Neuronal stem cell (in vitro differentiated cells): ENCODE measurements at regions not wholly inside any gene's neighbourhood (a gene's known extent, or its start where the extent isn't known, plus 50 kb on each side); places are given as distances from the start of the nearest gene placed in this dataset.

Experiments
- DNase-seq: peaks from one replicate; pipeline ENCODE4 v3.0.0-alpha.2; 2013; ENCODE audit warnings: low spot score
- H2AFZ ChIP-seq: one replicate; pipeline ENCODE4 v1.6.1; 2013; ENCODE audit warnings: mild to moderate bottlenecking, low read length, inconsistent platforms
- H2AK5ac ChIP-seq: 2 replicates; pipeline ENCODE4 v1.6.1; 2013; ENCODE audit warnings: low read depth, mild to moderate bottlenecking, inconsistent platforms, low read length, moderate library complexity, mixed read lengths
- H2BK120ac ChIP-seq: 2 replicates; pipeline ENCODE4 v1.6.1; 2013; ENCODE audit warnings: low read depth, mild to moderate bottlenecking, inconsistent platforms, low read length, moderate library complexity, mixed read lengths
- H2BK12ac ChIP-seq: one replicate; pipeline ENCODE4 v1.6.1; 2013; ENCODE audit warnings: low read length, inconsistent platforms
- H2BK15ac ChIP-seq: 2 replicates; pipeline ENCODE4 v1.6.1; 2013; ENCODE audit warnings: mild to moderate bottlenecking, low read length, inconsistent platforms, mixed read lengths
- H2BK5ac ChIP-seq: one replicate; pipeline ENCODE4 v1.6.1; 2013; ENCODE audit warnings: inconsistent platforms, mild to moderate bottlenecking, low read length, moderate library complexity
- H3K14ac ChIP-seq: one replicate; pipeline ENCODE4 v1.6.1; 2013; ENCODE audit warnings: low read length, inconsistent platforms
- H3K18ac ChIP-seq: 2 replicates; pipeline ENCODE4 v1.6.1; 2013; ENCODE audit warnings: low read length, inconsistent platforms
- H3K23ac ChIP-seq: 2 replicates; pipeline ENCODE4 v1.6.1; 2013; ENCODE audit warnings: low read depth, mild to moderate bottlenecking, mixed read lengths, low read length, inconsistent platforms; ENCODE audit not compliant: poor library complexity
- H3K27ac ChIP-seq: replicated peaks from 3 replicates; pipeline ENCODE4 v1.5.1; 2013; ENCODE audit warnings: low read length, inconsistent platforms
- H3K27me3 ChIP-seq, 3 experiments: 2 replicates each; pipeline ENCODE4 v1.6.1; 2013; ENCODE audit warnings: low read length in 3 of 3, mild to moderate bottlenecking in 2 of 3, inconsistent platforms in 1 of 3, low read depth in 1 of 3, mixed read lengths in 1 of 3, moderate library complexity in 1 of 3; ENCODE audit not compliant: control insufficient read depth in 3 of 3, insufficient read depth in 3 of 3
- H3K36me3 ChIP-seq, 2 donors: replicated peaks in 1 of 2; 2 replicates each; pipeline ENCODE4 v1.6.1; 2013; ENCODE audit warnings: low read length in 2 of 2; ENCODE audit not compliant: control insufficient read depth in 2 of 2, insufficient read depth in 2 of 2
- H3K4ac ChIP-seq: 2 replicates; pipeline ENCODE4 v1.6.1; 2013; ENCODE audit warnings: inconsistent platforms, mild to moderate bottlenecking, low read length, moderate library complexity
- H3K4me1 ChIP-seq, 2 donors: 1 replicate in 1 of 2; 2 replicates in 1 of 2; pipeline ENCODE4 v1.6.1; 2013; ENCODE audit warnings: low read length in 2 of 2, low read depth in 1 of 2; ENCODE audit not compliant: control insufficient read depth in 2 of 2, insufficient read depth in 1 of 2
- H3K4me2 ChIP-seq: one replicate; pipeline ENCODE4 v1.6.1; 2013; ENCODE audit warnings: mild to moderate bottlenecking, low read length, inconsistent platforms; ENCODE audit not compliant: insufficient read depth, poor library complexity, severe bottlenecking
- H3K4me3 ChIP-seq, 2 donors: 2 replicates each; pipeline ENCODE4 v1.5.1; 2013; ENCODE audit warnings: low read length in 2 of 2, mild to moderate bottlenecking in 2 of 2, inconsistent platforms in 1 of 2, moderate library complexity in 1 of 2
- H3K79me1 ChIP-seq: one replicate; pipeline ENCODE4 v1.6.1; 2013; ENCODE audit warnings: low read depth, mild to moderate bottlenecking, inconsistent platforms, low read length, moderate library complexity
- H3K9ac ChIP-seq: one replicate; pipeline ENCODE4 v1.6.1; 2013; ENCODE audit warnings: mild to moderate bottlenecking, low read depth, low read length, inconsistent platforms; ENCODE audit not compliant: poor library complexity
- H3K9me3 ChIP-seq, 2 donors: replicated peaks in 1 of 2; 2 replicates each; pipeline versions ENCODE3 to v1.6.1; 2013; ENCODE audit warnings: low read length in 2 of 2, mild to moderate bottlenecking in 2 of 2, inconsistent platforms in 1 of 2, low read depth in 1 of 2, mixed read lengths in 1 of 2, moderate library complexity in 1 of 2; ENCODE audit not compliant: control insufficient read depth in 2 of 2, insufficient read depth in 1 of 2
- H4K8ac ChIP-seq: one replicate; pipeline ENCODE4 v1.6.1; 2013; ENCODE audit warnings: low read depth, mild to moderate bottlenecking, inconsistent platforms, low read length, moderate library complexity
- H4K91ac ChIP-seq: one replicate; pipeline ENCODE4 v1.6.1; 2013; ENCODE audit warnings: low read length, low read depth, mild to moderate bottlenecking, inconsistent platforms; ENCODE audit not compliant: poor library complexity
- whole genome bisulfite sequencing, 2 donors: extraction: QIAGEN DNeasy Blood & Tissue Kit; methylation state at CpG; one replicate each; pipeline ENCODE4 v1.1.7; 2013; ENCODE audit warnings: missing lambda C conversion rate in 2 of 2, mixed read lengths in 1 of 2; ENCODE audit not compliant: insufficient read length in 2 of 2, insufficient replicate concordance in 1 of 2; ENCODE audit errors: extremely low coverage in 2 of 2; 5-methylcytosine and 5-hydroxymethylcytosine counted together

GRCh38 chr22:22803285-22803853, 84.2 kb upstream of the IGLL5 start:
- no peak overlapping the region for H3K4ac ChIP-seq
- no peak overlapping the region for H2BK12ac ChIP-seq
- no peak overlapping the region for H2BK120ac ChIP-seq
- H2BK5ac ChIP-seq = no peak overlapping the region
- DNase-seq = no peak
- no CpG with 5 or more reads among the region's 3 CpGs for WGBS, 2 donors
- no peak overlapping the region for H2AFZ ChIP-seq
- no peak overlapping the region for H3K4me3 ChIP-seq
- no peak overlapping the region for H3K27ac ChIP-seq
- no peak overlapping the region for H3K14ac ChIP-seq
- H4K8ac ChIP-seq = no peak overlapping the region
- H2AK5ac ChIP-seq = no peak overlapping the region
- H3K9ac ChIP-seq = no peak overlapping the region
- H3K4me2 ChIP-seq = no peak overlapping the region
- H3K79me1 ChIP-seq = no peaks in the 10 kb centered on the region
- H2BK15ac ChIP-seq = no peak overlapping the region
- H3K4me1 ChIP-seq = no peaks in the 10 kb centered on the region
- H3K18ac ChIP-seq = no peak overlapping the region
- no peaks in the 10 kb centered on the region for H3K36me3 ChIP-seq
- H3K27me3 ChIP-seq = peaks cover 0 to 2% (median 0%) of the 10 kb centered on the region in 3 experiments
- H3K23ac ChIP-seq = peak overlapping the region; percentile 82
- no peak overlapping the region for H4K91ac ChIP-seq
- H3K9me3 ChIP-seq = no peaks in the 10 kb centered on the region

GRCh38 chr22:22810018-22810427, 77.6 kb upstream of the IGLL5 start:
- H2BK15ac ChIP-seq = no peak overlapping the region
- no peak overlapping the region for H2AFZ ChIP-seq
- H3K9ac ChIP-seq = no peak overlapping the region
- WGBS, 2 donors = no CpG with 5 or more reads among the region's 5 CpGs
- H3K27ac ChIP-seq = no peak overlapping the region
- H2BK12ac ChIP-seq = no peak overlapping the region
- H2AK5ac ChIP-seq = peak overlapping the region; percentile 38
- no peak overlapping the region for H3K14ac ChIP-seq
- no peak for DNase-seq
- peak overlapping the region; percentile 100 for H3K23ac ChIP-seq
- no peak overlapping the region for H4K91ac ChIP-seq
- H3K4ac ChIP-seq = no peak overlapping the region
- H3K36me3 ChIP-seq = no peaks in the 10 kb centered on the region
- H3K27me3 ChIP-seq = peaks cover 0 to 3% (median 0%) of the 10 kb centered on the region in 3 experiments
- no peak overlapping the region for H4K8ac ChIP-seq
- no peak overlapping the region for H3K4me3 ChIP-seq
- H3K4me2 ChIP-seq = no peak overlapping the region
- no peaks in the 10 kb centered on the region for H3K4me1 ChIP-seq
- H3K18ac ChIP-seq = no peak overlapping the region
- H2BK120ac ChIP-seq = no peak overlapping the region
- no peaks in the 10 kb centered on the region for H3K79me1 ChIP-seq
- H3K9me3 ChIP-seq = peaks cover 0 to 2% of the 10 kb centered on the region in 2 donors
- no peak overlapping the region for H2BK5ac ChIP-seq

- no peak overlapping the region for H3K4ac ChIP-seq
- H3K79me1 ChIP-seq = no peaks in the 10 kb centered on the region
- no peak overlapping the region for H2AFZ ChIP-seq
- H3K4me3 ChIP-seq = no peak overlapping the region
- no peak overlapping the region for H2BK5ac ChIP-seq
- no peak overlapping the region for H3K4me2 ChIP-seq
- no peak overlapping the region for H3K27ac ChIP-seq
- peak overlapping the region; percentile 38 for H2AK5ac ChIP-seq
- H3K9ac ChIP-seq = no peak overlapping the region
- no CpG with 5 or more reads among the region's 8 CpGs for WGBS, 2 donors
- peak overlapping the region; percentile 41 for H3K18ac ChIP-seq
- no peak overlapping the region for H3K14ac ChIP-seq
- no peaks in the 10 kb centered on the region for H3K4me1 ChIP-seq
- no peak for DNase-seq
- H2BK12ac ChIP-seq = no peak overlapping the region
- peak overlapping the region; percentile 57 for H3K23ac ChIP-seq
- H2BK120ac ChIP-seq = no peak overlapping the region
- H3K27me3 ChIP-seq = peaks cover 0 to 3% (median 0%) of the 10 kb centered on the region in 3 experiments
- H3K9me3 ChIP-seq = peaks cover 0 to 2% of the 10 kb centered on the region in 2 donors
- no peak overlapping the region for H4K91ac ChIP-seq
- H4K8ac ChIP-seq = peak overlapping the region; percentile 9
- H2BK15ac ChIP-seq = no peak overlapping the region
- H3K36me3 ChIP-seq = no peaks in the 10 kb centered on the region
Observed at GRCh38 chr22:22810471-22810870, 77.1 kb upstream of the IGLL5 start.

GRCh38 chr22:22811016-22812009, 76.3 kb upstream of the IGLL5 start:
- DNase-seq = no peak
- Histone ChIP-seq H3K9me3 (peaks cover 0 to 2% of the 10 kb centered on the region in 2 donors), H3K18ac (peak overlapping the region; percentile 41), H3K27ac (no peak overlapping the region), H2BK5ac (no peak overlapping the region), H4K91ac (no peak overlapping the region), H2AK5ac (no peak overlapping the region), H3K27me3 (peaks cover 0 to 9% (median 0%) of the 10 kb centered on the region in 3 experiments), H3K36me3 (no peaks in the 10 kb centered on the region), H3K4me1 (no peaks in the 10 kb centered on the region), H3K4me2 (no peak overlapping the region), H4K8ac (no peak overlapping the region), H2BK15ac (no peak overlapping the region), H3K4ac (no peak overlapping the region), H2BK12ac (no peak overlapping the region), H2AFZ (no peak overlapping the region), H3K4me3 (no peak overlapping the region), H2BK120ac (no peak overlapping the region), H3K14ac (no peak overlapping the region), H3K23ac (peak overlapping the region; percentile 18), H3K79me1 (no peaks in the 10 kb centered on the region), H3K9ac (no peak overlapping the region)
- WGBS, 2 donors = no CpG with 5 or more reads among the region's 8 CpGs
